Kidney tubule cell (primary cell): ENCODE measurements at regions not wholly inside any gene's neighbourhood (a gene's known extent, or its start where the extent isn't known, plus 50 kb on each side); places are given as distances from the start of the nearest gene placed in this dataset.
"Not testable (repeated sequence)": the region's sequence is repeated elsewhere in the genome, so short reads cannot be mapped to it uniquely, and the experiment has no call there.

Experiments
- DNase-seq: peaks from one replicate; pipeline ENCODE4 v3.0.0-alpha.2; 2018; ENCODE audit warnings: low spot score

DNA sequence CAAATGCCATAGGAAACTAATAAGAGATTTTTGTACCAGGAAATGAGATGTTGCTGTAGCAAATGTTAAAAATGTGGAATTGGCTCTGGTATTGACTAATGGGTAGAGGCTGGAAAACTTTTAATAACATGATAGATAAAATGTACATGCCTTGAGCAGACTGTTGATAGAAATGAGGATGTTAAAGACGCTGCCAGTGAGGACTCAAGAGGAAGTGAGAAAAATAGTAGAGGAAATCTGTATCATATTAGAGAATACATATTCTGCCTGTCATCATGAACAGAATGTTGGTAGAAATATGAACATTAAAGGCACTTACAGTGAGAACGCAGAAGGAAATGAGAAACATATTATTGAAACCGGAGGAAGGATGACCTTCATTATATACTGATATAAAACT lies 577.2 kb upstream of the HTR2C start:
- DNase-seq, result no peak

DNA sequence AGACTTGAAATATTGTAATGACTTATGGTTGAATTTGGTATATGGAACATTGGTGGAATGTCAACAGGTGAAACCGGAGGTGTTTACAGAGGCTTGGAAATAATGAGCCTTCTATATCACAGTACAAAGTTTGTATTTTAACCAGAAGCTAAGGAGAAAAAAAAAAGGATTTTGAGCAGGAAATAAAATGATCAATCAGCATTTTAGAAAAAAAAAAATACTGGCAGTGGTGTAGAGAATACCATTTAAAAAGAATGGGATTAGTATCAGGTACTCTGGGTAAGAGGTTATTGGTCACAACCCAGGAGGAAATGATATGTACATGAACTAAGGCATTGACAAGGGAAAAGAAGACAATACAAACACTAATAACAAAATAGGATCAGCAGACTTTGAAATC lies 587.1 kb upstream of the HTR2C start:
- DNase-seq, result no peak

DNA sequence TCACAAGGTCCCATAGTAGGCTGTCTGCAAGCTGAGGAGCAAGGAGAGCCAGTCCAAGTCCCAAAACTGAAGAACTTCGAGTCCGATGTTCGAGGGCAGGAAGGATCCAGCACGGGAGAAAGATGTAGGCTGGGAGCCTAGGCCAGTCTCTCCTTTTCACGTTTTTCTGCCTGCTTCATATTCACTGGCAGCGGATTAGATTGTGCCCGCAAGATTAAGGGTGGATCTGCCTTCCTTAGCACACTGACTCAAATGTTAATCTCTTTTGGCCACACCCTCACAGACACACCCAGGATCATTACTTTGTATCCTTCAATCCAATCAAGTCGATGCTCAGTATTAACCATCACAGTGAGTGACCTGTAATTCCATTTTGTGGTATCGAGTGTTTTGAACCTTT lies 592.2 kb upstream of the HTR2C start:
- DNase-seq, result not testable (repeated sequence)

DNA sequence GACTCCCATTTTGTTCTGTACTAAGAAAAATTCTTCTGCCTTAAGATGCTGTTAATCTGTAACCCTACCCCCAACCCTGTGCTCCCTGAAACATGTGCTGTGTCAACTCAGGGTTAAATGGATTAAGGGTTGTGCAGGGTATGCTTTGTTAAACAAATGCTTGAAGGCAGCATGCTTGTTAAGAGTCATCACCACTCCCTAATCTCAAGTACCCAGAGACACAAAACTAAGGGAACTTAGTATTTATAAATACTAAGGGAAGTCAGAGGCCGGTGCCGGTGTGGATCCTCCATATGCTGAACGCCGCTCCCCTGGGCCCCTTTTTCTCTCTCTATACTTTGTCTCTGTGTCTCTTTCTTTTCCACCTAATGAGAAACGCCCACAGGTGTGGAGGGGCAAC lies 593.2 kb upstream of the HTR2C start:
- not testable (repeated sequence) for DNase-seq

DNA sequence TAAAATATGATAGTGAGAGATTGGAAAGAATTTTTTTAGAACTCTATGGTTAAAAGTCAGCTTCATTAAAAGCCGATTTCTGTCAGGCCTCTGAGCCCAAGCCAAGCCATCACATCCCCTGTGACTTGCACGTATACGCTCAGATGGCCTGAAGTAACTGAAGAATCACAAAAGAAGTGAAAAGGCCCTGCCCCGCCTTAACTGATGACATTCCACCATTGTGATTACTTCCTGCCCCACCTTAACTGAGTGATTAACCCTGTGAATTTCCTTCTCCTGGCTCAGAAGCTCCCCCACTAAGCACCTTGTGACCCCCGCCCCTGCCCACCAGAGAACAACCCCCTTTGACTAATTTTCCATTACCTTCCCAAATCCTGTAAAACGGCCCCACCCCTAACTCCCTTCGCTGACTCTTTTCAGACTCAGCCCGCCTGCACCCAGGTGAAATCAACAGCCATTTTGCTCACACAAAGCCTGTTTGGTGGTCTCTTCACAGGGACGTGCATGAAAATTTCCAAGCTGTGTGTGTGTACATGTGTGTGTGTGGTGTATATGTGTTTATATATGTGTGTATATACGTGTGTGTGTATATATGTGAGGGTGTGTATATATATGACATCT lies 595.5 kb upstream of the HTR2C start:
- DNase-seq, result not testable (repeated sequence)

DNA sequence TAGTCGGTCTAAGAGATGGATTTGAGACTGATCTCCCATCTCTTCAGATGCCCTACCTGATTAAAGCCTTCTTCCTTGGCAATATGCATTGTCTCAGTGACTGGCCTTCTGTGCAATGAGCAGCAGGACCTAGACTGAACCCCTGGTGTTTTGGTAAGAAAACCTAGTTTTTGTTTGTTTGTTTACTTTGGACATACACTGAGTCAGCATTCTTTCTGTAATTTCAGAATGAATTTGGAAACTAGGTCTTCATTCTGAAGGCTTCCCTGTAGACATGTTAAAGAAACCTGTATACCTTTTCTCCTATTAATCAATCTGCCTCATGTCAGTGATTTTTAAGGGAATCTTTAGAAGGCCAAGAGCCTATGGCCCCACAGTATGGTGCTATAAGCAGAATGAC lies 597.5 kb upstream of the HTR2C start:
- DNase-seq, result no peak

DNA sequence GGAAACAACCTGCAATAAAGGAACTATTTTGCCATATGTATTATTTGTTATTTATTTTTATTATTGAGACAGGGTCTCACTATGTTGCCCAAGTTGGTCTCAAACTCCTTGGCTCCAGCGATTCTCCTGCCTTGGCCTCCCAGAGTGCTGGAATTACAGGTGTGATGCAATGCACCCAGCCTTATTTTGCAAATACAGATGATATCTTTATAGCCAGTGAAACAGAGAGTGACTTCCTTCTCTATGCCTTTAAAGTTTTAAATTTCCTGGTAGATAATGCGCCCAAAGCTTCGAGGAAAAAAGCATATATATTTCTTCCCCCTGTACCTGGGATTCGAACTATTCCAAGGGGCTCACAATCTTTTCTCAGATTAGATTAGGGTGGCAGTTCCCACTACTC lies 601.1 kb upstream of the HTR2C start:
- DNase-seq, result no peak

DNA sequence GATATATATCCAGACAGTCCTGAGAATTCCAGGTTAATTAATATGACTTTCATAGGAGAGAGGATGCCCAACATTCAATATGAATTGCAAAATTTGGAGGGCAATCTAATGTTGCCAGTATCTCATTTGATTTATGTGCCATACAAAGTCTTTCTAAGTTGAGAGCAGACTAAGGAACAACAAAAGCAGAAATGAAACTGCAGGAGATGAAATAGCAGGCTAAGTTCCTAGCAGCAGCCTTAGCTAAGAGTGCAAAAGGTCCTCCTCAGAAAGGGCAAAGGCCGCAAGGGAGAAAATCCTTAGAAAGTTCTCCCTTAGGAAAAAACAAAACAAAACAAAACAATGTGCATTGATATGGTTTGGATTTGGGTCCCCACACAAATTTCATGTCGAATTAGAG lies 602.9 kb upstream of the HTR2C start:
- no peak for DNase-seq

DNA sequence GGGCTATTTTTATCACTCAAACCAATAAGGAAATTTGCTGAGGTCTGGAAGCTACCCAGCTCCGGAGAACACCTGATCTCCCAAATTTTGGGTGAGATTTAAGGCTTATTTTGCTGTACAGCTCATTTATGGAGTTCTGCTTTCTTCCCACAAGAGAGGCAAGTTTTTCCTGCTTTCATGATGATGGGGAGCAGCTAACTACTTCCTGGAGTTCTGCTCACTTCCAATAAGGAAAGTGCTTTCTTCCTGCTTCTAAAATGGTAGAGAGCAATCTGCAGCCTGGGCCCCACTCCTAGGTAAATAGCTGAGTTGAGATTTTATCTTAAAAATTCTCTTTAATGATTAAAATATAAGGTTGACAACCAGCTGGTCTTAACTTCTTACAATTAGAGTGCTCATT lies 606.0 kb upstream of the HTR2C start:
- DNase-seq, result no peak

DNA sequence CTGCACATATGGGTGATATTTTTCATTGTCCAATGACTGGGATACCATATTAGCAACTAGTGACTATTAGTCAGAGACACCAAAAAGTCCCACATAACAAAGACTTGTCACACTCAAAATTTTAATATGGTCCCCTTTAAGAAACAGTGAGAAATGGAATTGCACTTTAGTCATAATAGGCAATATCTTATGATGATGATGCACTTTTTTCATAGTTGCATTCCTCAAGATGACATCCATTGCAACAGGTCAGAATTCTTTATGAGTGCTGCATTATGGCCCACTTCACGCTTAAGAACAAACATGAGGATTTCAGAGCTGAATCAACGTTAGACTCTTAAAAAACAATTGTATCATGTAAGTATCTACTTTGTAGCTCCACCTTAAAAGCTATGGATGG lies 608.4 kb upstream of the HTR2C start:
- DNase-seq, result no peak

DNA sequence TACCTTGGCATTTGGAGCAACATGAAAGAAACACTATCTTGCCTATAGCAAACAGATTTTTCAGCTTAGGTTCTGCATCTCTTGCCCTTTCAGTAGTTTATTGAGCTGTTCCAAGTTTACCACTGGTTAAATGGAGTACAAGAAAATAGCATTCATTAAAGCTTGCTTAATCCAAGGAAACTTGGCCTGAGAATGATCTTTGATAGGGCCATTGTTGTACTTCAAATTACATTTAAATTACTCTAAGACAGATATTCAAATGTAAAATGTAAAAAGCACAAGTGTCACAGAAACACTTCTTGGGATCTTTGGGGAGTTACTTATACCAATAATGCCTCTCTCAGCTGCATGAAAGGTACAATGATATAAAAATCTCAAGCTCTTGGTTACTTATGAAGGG lies 609.0 kb upstream of the HTR2C start:
- DNase-seq, result no peak

DNA sequence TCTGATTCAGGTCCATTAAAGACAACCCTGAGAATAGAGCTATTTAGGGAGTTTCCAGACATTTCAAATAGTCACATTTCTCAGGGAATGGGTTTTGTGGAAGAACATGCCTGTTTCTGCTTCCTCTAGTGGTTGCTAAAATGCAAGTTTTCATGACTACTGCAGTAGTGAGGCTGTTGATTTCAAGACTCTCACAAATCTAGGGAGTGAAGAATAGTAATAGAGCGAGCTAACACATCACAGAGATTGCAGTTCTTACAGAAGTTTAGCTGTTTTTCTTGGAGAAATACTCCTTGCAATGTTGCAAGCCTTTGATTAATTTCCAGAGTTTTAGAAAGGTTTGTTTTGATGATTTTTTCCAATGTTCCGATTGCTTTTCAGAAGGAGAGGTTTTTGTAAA lies 610.2 kb upstream of the HTR2C start:
- no peak for DNase-seq

DNA sequence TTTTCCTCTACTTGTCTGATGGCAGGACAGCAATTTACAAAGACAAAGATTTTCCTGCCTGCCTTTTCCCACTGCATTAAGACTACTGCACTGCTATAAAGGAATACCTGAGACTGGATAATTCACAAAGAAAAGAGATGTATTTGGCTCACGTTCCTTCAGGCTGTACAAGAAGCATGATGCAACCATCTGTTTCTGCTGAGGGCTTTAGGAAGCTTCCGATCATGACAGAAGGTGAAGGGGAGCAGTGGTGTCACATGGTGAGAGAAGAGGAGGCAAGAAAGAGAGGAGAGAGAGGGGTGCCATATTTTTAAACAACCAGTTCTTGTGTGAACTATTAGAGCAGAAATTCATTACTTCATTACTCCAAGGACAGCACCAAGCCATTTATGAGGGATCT lies 617.1 kb upstream of the HTR2C start:
- no peak for DNase-seq

DNA sequence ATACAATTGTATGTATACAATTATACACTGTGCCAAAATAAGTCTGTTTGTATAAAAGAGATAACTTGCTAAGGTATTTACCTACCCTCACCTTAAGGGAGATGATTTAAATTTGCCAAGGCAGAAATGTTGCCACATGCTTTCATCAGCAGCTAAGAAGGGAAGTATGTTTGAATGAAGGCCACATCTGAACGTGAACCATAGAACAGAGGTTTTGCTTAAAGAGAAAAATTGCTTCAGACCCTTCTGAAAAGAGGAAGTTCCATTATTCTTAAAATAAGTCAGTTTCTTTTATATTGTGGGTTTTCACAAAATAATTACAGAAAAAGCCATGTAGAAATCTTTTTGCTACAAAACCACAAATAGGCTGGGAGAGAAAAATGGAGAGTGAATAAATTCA lies 621.5 kb upstream of the HTR2C start:
- no peak for DNase-seq

DNA sequence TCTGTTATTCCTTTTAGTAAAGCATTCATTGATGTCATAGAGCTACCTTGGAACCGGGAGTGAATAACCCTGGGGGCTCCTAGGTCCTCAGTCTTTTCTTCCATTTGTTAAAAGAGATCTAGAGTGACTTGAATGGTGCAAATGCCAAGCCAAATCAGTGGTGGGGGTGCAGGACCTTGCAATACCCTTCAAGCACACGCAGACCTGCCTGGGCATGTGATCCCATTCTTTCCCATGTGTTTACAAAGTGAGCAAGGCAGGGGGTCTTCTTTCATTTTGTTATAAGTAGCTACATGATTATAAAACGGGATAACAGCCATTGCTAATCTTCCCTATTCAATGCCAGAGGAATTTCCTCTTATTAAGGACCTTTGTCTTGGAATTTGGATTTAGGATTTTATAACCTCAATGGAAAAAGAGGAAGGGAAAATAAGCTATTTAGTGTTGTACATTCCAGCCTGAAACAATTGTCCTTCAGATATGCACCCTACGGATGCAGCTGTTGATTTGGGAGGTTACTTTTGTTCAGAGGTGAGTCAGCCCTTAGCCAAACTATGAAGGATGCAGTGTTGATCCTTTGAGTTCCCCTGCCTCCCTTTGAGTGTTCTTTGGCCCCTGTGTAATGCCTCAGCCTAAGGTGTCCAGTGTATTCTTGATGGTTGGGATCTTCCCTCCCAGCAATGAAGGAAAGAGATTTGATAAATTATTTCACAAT lies 623.8 kb upstream of the HTR2C start:
- no peak for DNase-seq

DNA sequence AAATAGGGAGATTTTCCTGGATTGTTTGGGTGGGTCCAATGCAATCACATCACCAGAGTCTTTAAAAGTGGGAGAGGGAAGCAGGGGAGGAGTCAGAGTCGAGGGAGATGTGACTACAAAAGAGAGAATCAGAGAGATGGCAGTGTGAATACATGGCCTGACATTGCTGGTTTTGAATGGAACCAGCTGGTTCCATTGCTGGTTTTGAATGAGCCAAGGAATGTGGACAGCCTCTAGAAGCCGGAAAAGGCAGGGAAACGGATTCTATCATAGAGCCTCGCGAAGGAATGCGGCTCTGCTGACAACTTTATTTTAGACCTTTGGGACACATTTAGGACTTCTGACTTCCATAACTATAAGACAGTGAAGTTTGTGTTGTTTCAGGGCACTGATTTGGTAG lies 627.0 kb upstream of the HTR2C start:
- no peak for DNase-seq

DNA sequence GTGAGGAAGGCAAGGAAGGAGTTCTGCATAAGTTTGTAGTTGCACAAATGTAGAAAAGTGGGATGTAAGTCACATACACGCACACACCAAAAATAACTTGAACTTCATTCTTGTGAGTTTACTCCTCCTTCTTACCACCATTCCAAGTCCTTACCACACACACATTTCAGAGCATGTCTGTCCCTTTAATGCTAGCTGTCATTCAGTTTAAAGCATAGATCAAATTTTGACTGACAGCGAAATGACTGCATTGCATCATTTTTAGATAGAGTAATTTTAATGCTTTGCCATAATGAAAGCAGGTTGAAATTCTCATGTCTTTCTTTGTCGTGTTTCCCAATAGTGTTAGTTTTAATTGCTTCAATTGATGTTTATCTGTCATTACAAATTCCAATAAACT lies 629.6 kb upstream of the HTR2C start:
- no peak for DNase-seq

DNA sequence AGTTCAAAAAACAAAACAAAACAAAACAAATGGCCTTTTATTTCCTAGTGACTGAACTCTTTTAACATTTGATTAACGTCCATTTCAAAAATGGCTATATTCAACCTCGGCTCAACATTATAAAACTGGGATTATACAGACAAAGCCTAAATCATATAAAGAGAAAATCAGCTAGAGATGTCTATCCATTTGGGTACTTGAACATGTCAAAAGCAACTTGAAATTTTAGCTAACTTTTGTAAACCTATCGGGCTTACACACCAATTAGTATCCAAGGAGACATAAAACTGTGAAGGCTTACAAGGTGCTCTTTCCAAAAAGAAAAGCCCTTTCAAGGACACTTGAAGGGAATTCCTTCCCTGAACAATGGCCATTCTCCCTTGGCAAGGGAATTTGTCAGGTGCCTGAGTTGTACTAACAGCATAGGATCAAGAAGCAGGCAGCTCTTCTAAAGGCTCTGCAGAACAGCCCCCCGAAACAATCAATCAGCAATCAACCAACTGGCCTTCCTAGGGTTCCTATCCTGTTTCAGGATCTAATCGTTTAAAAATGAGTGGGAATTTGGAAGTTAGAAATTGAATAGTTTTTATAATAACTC lies 633.7 kb upstream of the HTR2C start:
- DNase-seq, result no peak

DNA sequence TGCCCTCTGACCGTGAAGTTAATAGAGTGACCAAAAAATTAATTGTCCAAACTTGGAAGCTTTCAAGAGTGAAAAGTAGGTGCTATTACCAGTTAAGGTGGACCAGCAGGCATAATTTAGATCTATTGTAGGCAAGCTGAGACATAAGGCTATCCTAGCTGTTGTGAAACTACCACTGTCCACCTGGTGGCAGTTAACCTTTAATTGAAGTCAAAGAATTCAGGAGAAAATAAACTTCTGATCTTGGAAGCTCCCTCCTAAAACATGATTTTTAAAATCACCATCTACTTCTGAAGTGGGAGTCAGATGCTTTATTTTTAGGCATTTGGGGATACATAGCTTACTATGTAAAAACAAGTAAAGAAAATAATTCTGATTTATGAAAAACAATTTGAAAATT lies 636.3 kb upstream of the HTR2C start:
- no peak for DNase-seq

DNA sequence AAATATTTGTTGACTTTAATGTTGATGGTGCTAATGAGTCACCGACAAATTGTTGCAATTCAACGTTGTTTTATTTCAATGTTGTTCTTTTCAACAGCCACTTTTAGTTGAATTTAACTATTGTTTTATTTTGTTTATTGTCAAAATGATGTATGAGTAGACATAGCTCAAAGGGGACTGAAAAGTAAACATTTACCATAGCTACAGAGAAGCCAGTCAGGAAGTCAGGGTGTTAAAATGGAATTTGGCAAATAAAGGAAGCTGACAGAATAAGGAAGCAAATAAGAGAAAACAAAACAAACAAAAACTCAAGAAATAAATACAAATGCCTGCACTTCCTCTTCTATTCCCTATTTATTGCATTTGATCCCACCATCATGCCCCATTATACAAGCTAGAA lies 648.4 kb upstream of the HTR2C start:
- no peak for DNase-seq

DNA sequence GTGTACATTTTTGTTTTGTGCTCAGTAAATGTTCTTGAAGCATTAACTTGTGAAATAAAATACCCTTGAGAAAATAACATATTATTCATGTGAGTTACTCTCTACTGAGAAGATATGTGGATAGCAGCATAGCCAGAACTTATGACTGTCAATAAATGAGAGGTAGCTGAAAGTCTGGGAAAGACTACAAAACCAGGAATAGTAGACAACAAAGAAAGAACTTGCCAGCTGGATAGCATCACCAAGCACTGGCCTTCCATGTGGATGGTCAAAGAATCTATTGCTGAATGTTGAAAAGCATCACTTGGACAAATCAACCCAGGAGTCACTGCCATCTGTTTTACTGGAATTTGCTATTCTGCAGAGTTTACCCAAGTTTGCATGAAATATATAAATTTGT lies 650.0 kb upstream of the HTR2C start:
- DNase-seq, result no peak

DNA sequence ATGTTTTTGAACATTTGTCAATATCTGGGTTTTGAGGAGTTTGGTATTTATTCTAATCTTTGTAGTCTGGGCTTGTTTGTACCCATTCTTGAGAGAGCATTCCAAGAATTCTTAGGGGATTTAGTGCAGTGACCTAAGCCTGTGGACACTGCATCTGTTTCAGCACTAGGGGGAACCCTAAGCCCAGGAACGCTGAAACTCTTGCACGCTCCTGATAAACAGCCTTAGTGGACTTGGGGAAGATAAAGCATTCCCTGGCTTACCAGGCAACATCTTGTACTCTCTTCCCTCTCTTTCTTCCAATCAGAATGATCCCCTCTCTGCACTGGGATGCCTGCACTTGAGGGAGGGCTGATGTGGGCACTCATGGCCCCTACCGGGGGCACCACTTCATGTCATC lies 654.9 kb upstream of the HTR2C start:
- DNase-seq, result peak; percentile 50

DNA sequence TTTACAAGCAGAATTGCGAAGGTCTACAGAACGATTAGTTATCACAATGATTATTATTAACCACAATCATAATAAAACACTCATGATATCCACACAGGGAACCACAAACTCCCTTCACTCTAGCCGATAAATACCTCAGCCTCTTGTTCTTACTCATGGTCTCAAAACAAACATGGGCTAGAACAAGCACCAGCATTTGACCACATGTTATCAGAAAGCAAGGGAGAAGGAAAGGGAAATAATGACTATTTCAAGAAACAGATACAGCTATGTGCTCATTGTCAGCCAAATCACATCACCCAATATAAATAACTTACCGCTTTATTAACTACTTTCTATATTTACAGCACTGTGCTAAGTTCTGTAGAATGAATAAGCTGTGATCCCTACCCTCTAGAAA lies 663.2 kb upstream of the HTR2C start:
- DNase-seq, result no peak

DNA sequence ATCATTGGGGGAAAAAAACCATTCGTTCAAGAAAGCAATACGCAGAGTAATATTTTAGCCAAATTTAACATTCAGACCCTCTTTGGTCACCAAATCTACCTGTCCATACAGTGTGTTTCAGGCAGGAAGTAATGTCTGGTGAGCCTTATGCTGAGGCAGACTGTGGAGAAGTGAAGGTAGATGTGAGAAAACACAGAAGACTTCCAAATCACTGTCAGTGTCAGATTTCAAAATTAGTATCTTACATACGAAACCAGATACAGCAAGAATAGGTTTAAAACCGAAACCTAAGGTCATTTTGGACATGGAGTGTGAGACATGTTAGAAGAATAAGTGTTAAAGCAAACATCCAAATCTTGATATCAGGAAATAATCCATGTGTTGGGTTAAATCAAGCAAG lies 664.5 kb upstream of the HTR2C start:
- no peak for DNase-seq
